IPS-18a (cell line): ENCODE measurements at regions not wholly inside any gene's neighbourhood (a gene's known extent, or its start where the extent isn't known, plus 50 kb on each side); places are given as distances from the start of the nearest gene placed in this dataset.
"Not testable (repeated sequence)": the region's sequence is repeated elsewhere in the genome, so short reads cannot be mapped to it uniquely, and the experiment has no call there.

Source experiments
- H3K27ac ChIP-seq: one replicate; pipeline ENCODE4 v1.5.1; 2013; ENCODE audit warnings: low read length
- H3K27me3 ChIP-seq: one replicate; pipeline ENCODE4 v1.6.1; 2013; ENCODE audit warnings: mild to moderate bottlenecking, low read length; ENCODE audit not compliant: control insufficient read depth, insufficient read depth
- H3K36me3 ChIP-seq: one replicate; pipeline ENCODE4 v1.6.1; 2013; ENCODE audit warnings: low read depth, low read length; ENCODE audit not compliant: control insufficient read depth
- H3K4me1 ChIP-seq: one replicate; pipeline ENCODE4 v1.6.1; 2013; ENCODE audit warnings: low read depth, low read length; ENCODE audit not compliant: control insufficient read depth
- H3K4me3 ChIP-seq: one replicate; pipeline ENCODE4 v1.5.1; 2013; ENCODE audit warnings: low read length
- H3K9ac ChIP-seq: one replicate; pipeline ENCODE4 v1.6.1; 2013; ENCODE audit warnings: mild to moderate bottlenecking, low read length, moderate library complexity
- H3K9me3 ChIP-seq: one replicate; pipeline ENCODE4 v1.6.1; 2013; ENCODE audit warnings: low read depth, low read length; ENCODE audit not compliant: control insufficient read depth

- Histone ChIP-seq H3K9ac (no peak overlapping the region), H3K36me3 (no peaks in the 10 kb centered on the region), H3K4me3 (no peak overlapping the region), H3K9me3 (no peaks in the 10 kb centered on the region), H3K27ac (no peak overlapping the region), H3K4me1 (peaks cover 3% of the 10 kb centered on the region), H3K27me3 (no peaks in the 10 kb centered on the region)
Observed at GRCh38 chr7:34564091-34564490, 93.9 kb upstream of the NPSR1 start.

GRCh38 chr7:34567906-34568305 lies 90.1 kb upstream of the NPSR1 start:
- no peaks in the 10 kb centered on the region for H3K36me3 ChIP-seq
- H3K9me3 ChIP-seq: no peaks in the 10 kb centered on the region
- H3K27ac ChIP-seq: no peak overlapping the region
- H3K9ac ChIP-seq: no peak overlapping the region
- peaks cover 3% of the 10 kb centered on the region for H3K4me1 ChIP-seq
- H3K27me3 ChIP-seq: no peaks in the 10 kb centered on the region
- H3K4me3 ChIP-seq: no peak overlapping the region

GRCh38 chr7:34569975-34570699 lies 87.9 kb upstream of the NPSR1 start:
- no peaks in the 10 kb centered on the region for H3K9me3 ChIP-seq
- H3K4me3 ChIP-seq: no peak overlapping the region
- H3K9ac ChIP-seq: no peak overlapping the region
- no peaks in the 10 kb centered on the region for H3K27me3 ChIP-seq
- H3K27ac ChIP-seq: no peak overlapping the region
- H3K4me1 ChIP-seq: peaks cover 3% of the 10 kb centered on the region
- H3K36me3 ChIP-seq: no peaks in the 10 kb centered on the region

- Histone ChIP-seq H3K4me3 (no peak overlapping the region), H3K36me3 (no peaks in the 10 kb centered on the region), H3K27ac (no peak overlapping the region), H3K27me3 (no peaks in the 10 kb centered on the region), H3K9me3 (no peaks in the 10 kb centered on the region), H3K4me1 (no peaks in the 10 kb centered on the region), H3K9ac (no peak overlapping the region)
Observed at GRCh38 chr7:34575006-34575405, 83.0 kb upstream of the NPSR1 start.

GRCh38 chr7:34577934-34578333 lies 80.1 kb upstream of the NPSR1 start:
- not testable (repeated sequence) for H3K9ac ChIP-seq, H3K27me3 ChIP-seq, H3K27ac ChIP-seq, H3K4me3 ChIP-seq, H3K9me3 ChIP-seq, H3K36me3 ChIP-seq, H3K4me1 ChIP-seq

- not testable (repeated sequence) for H3K4me1 ChIP-seq, H3K4me3 ChIP-seq, H3K36me3 ChIP-seq, H3K27me3 ChIP-seq, H3K27ac ChIP-seq, H3K9ac ChIP-seq, H3K9me3 ChIP-seq
Observed at GRCh38 chr7:34581698-34582097, 76.3 kb upstream of the NPSR1 start.

- Histone ChIP-seq H3K9me3 (no peaks in the 10 kb centered on the region), H3K27ac (no peak overlapping the region), H3K27me3 (no peaks in the 10 kb centered on the region), H3K4me1 (no peaks in the 10 kb centered on the region), H3K4me3 (no peak overlapping the region), H3K9ac (no peak overlapping the region), H3K36me3 (no peaks in the 10 kb centered on the region)
Observed at GRCh38 chr7:34584526-34584925, 73.5 kb upstream of the NPSR1 start.

GRCh38 chr7:34596887-34597286 lies 61.1 kb upstream of the NPSR1 start:
- Histone ChIP-seq H3K27me3 (no peaks in the 10 kb centered on the region), H3K4me3 (no peak overlapping the region), H3K27ac (no peak overlapping the region), H3K9ac (no peak overlapping the region), H3K4me1 (no peaks in the 10 kb centered on the region), H3K9me3 (no peaks in the 10 kb centered on the region), H3K36me3 (no peaks in the 10 kb centered on the region)

GRCh38 chr7:34603711-34604444 lies 54.1 kb upstream of the NPSR1 start:
- Histone ChIP-seq H3K36me3 (no peaks in the 10 kb centered on the region), H3K9ac (no peak overlapping the region), H3K4me3 (no peak overlapping the region), H3K4me1 (no peaks in the 10 kb centered on the region), H3K27me3 (no peaks in the 10 kb centered on the region), H3K27ac (no peak overlapping the region), H3K9me3 (no peaks in the 10 kb centered on the region)
